IgD-negative memory B cell (primary cell): ENCODE measurements at regions not wholly inside any gene's neighbourhood (a gene's known extent, or its start where the extent isn't known, plus 50 kb on each side); places are given as distances from the start of the nearest gene placed in this dataset.
"Not testable (repeated sequence)": the region's sequence is repeated elsewhere in the genome, so short reads cannot be mapped to it uniquely, and the experiment has no call there.

Source experiments
- H3K27ac Mint-ChIP-seq, 3 donors: one replicate each; pipeline ENCODE4 v1.8.0; 2020 to 2022; ENCODE audit warnings: mild to moderate bottlenecking in 3 of 3, mixed read lengths in 3 of 3, moderate library complexity in 1 of 3
- H3K27me3 Mint-ChIP-seq: one replicate; pipeline ENCODE4 v1.8.0; 2021; ENCODE audit warnings: mixed read lengths
- H3K36me3 Mint-ChIP-seq: one replicate; pipeline ENCODE4 v1.8.0; 2020; ENCODE audit warnings: mild to moderate bottlenecking, mixed read lengths
- H3K4me1 Mint-ChIP-seq, 3 donors: one replicate each; pipeline ENCODE4 v1.8.0; 2020 to 2022; ENCODE audit warnings: mixed read lengths in 3 of 3, mild to moderate bottlenecking in 1 of 3
- H3K4me3 Mint-ChIP-seq, 4 donors: one replicate each; pipeline ENCODE4 v1.8.0; 2020 to 2022; ENCODE audit warnings: mild to moderate bottlenecking in 4 of 4, mixed read lengths in 4 of 4, moderate library complexity in 3 of 4
- H3K9me3 Mint-ChIP-seq, 3 donors: one replicate each; pipeline ENCODE4 v1.8.0; 2020 to 2021; ENCODE audit warnings: mixed read lengths in 3 of 3, mild to moderate bottlenecking in 1 of 3

GRCh38 chr4:10866666-10867065 lies 182.1 kb upstream of the CLNK start:
- peaks cover 0 to 5% (median 1%) of the 10 kb centered on the region in 3 donors for H3K9me3 Mint-ChIP-seq
- no peak overlapping the region for H3K4me3 Mint-ChIP-seq
- H3K27ac Mint-ChIP-seq, result no peak overlapping the region
- no peaks in the 10 kb centered on the region for H3K4me1 Mint-ChIP-seq
- no peaks in the 10 kb centered on the region for H3K27me3 Mint-ChIP-seq
- H3K36me3 Mint-ChIP-seq, result peaks cover 2% of the 10 kb centered on the region

- peaks cover 2% of the 10 kb centered on the region for H3K36me3 Mint-ChIP-seq
- H3K27me3 Mint-ChIP-seq, result no peaks in the 10 kb centered on the region
- no peaks in the 10 kb centered on the region for H3K4me1 Mint-ChIP-seq
- peaks cover 2 to 16% (median 11%) of the 10 kb centered on the region in 3 donors for H3K9me3 Mint-ChIP-seq
- no peak overlapping the region for H3K4me3 Mint-ChIP-seq
- no peak overlapping the region for H3K27ac Mint-ChIP-seq
Measured at GRCh38 chr4:10861036-10861435, 176.5 kb upstream of the CLNK start.

- H3K4me3 Mint-ChIP-seq, result no peak overlapping the region
- no peaks in the 10 kb centered on the region for H3K36me3 Mint-ChIP-seq
- no peaks in the 10 kb centered on the region for H3K4me1 Mint-ChIP-seq
- peaks cover 4 to 16% (median 12%) of the 10 kb centered on the region in 3 donors for H3K9me3 Mint-ChIP-seq
- H3K27ac Mint-ChIP-seq, result no peak overlapping the region
- no peaks in the 10 kb centered on the region for H3K27me3 Mint-ChIP-seq
Measured at GRCh38 chr4:10856271-10856782, 171.8 kb upstream of the CLNK start.

GRCh38 chr4:10853196-10853595 lies 168.6 kb upstream of the CLNK start:
- no peaks in the 10 kb centered on the region for H3K36me3 Mint-ChIP-seq
- H3K27ac Mint-ChIP-seq, result no peak overlapping the region
- H3K4me3 Mint-ChIP-seq, result no peak overlapping the region
- peaks cover 2 to 10% (median 6%) of the 10 kb centered on the region in 3 donors for H3K9me3 Mint-ChIP-seq
- H3K4me1 Mint-ChIP-seq, result no peaks in the 10 kb centered on the region
- no peaks in the 10 kb centered on the region for H3K27me3 Mint-ChIP-seq

- no peaks in the 10 kb centered on the region for H3K36me3 Mint-ChIP-seq
- H3K4me1 Mint-ChIP-seq, result no peaks in the 10 kb centered on the region
- H3K27me3 Mint-ChIP-seq, result no peaks in the 10 kb centered on the region
- no peak overlapping the region for H3K27ac Mint-ChIP-seq
- peaks cover 0 to 2% (median 1%) of the 10 kb centered on the region in 3 donors for H3K9me3 Mint-ChIP-seq
- H3K4me3 Mint-ChIP-seq, result no peak overlapping the region
Measured at GRCh38 chr4:10841697-10842096, 157.1 kb upstream of the CLNK start.

- Mint-ChIP-seq H3K36me3 (peaks cover 3% of the 10 kb centered on the region), H3K27ac (no peak overlapping the region), H3K27me3 (no peaks in the 10 kb centered on the region), H3K4me3 (no peak overlapping the region), H3K4me1 (peaks cover 5 to 9% (median 6%) of the 10 kb centered on the region in 3 donors), H3K9me3 (no peaks in the 10 kb centered on the region)
Measured at GRCh38 chr4:10837151-10837550, 152.6 kb upstream of the CLNK start.

GRCh38 chr4:10832806-10833628 lies 148.4 kb upstream of the CLNK start:
- Mint-ChIP-seq H3K36me3 (peaks cover 4% of the 10 kb centered on the region), H3K27ac (no peak overlapping the region), H3K4me3 (peak overlapping the region in 2 of 4 donors; percentile 37 to 73), H3K9me3 (peaks cover 0 to 3% (median 2%) of the 10 kb centered on the region in 3 donors), H3K27me3 (no peaks in the 10 kb centered on the region), H3K4me1 (peaks cover 5 to 12% (median 9%) of the 10 kb centered on the region in 3 donors)

- Mint-ChIP-seq H3K4me1 (peaks cover 5 to 12% (median 9%) of the 10 kb centered on the region in 3 donors), H3K27ac (no peak overlapping the region), H3K4me3 (no peak overlapping the region), H3K9me3 (peaks cover 0 to 3% (median 2%) of the 10 kb centered on the region in 3 donors), H3K27me3 (no peaks in the 10 kb centered on the region), H3K36me3 (peaks cover 4% of the 10 kb centered on the region)
Measured at GRCh38 chr4:10831727-10832408, 147.3 kb upstream of the CLNK start.

GRCh38 chr4:10828918-10829538 lies 144.5 kb upstream of the CLNK start:
- peaks cover 5 to 12% (median 8%) of the 10 kb centered on the region in 3 donors for H3K4me1 Mint-ChIP-seq
- not testable (repeated sequence) for H3K36me3 Mint-ChIP-seq, H3K27me3 Mint-ChIP-seq, H3K27ac Mint-ChIP-seq, H3K9me3 Mint-ChIP-seq
- H3K4me3 Mint-ChIP-seq, result peak overlapping the region in 1 of 4 donors; percentile 30

GRCh38 chr4:10821826-10822225 lies 137.3 kb upstream of the CLNK start:
- Mint-ChIP-seq H3K36me3 (no peaks in the 10 kb centered on the region), H3K27me3 (no peaks in the 10 kb centered on the region), H3K4me1 (peaks cover 0 to 4% (median 0%) of the 10 kb centered on the region in 3 donors), H3K4me3 (no peak overlapping the region), H3K9me3 (no peaks in the 10 kb centered on the region), H3K27ac (no peak overlapping the region)

- no peak overlapping the region for H3K27ac Mint-ChIP-seq
- H3K4me1 Mint-ChIP-seq, result peaks cover 0 to 2% (median under 1%) of the 10 kb centered on the region in 3 donors
- no peak overlapping the region for H3K4me3 Mint-ChIP-seq
Measured at GRCh38 chr4:10816571-10816970, 132.0 kb upstream of the CLNK start.

GRCh38 chr4:10811991-10812390 lies 127.4 kb upstream of the CLNK start:
- Mint-ChIP-seq H3K4me3 (no peak overlapping the region), H3K27ac (no peak overlapping the region), H3K9me3 (peaks cover 2 to 21% (median 8%) of the 10 kb centered on the region in 3 donors), H3K36me3 (peaks cover 2% of the 10 kb centered on the region), H3K4me1 (peaks cover 0 to 3% (median 2%) of the 10 kb centered on the region in 3 donors), H3K27me3 (no peaks in the 10 kb centered on the region)

More at GRCh38 chr4:10816571-10816970, 132.0 kb upstream of the CLNK start:
- Mint-ChIP-seq H3K27me3 (no peaks in the 10 kb centered on the region), H3K36me3 (no peaks in the 10 kb centered on the region), H3K9me3 (peaks cover 0 to 16% (median 5%) of the 10 kb centered on the region in 3 donors)

- H3K9me3 Mint-ChIP-seq, result peaks cover 2 to 21% (median 8%) of the 10 kb centered on the region in 3 donors
- H3K36me3 Mint-ChIP-seq, result peaks cover 2% of the 10 kb centered on the region
- no peaks in the 10 kb centered on the region for H3K27me3 Mint-ChIP-seq
- H3K4me1 Mint-ChIP-seq, result peaks cover 0 to 6% (median 5%) of the 10 kb centered on the region in 3 donors
- no peak overlapping the region for H3K27ac Mint-ChIP-seq
- no peak overlapping the region for H3K4me3 Mint-ChIP-seq
Measured at GRCh38 chr4:10810411-10810810, 125.8 kb upstream of the CLNK start.

GRCh38 chr4:10809905-10810304 lies 125.3 kb upstream of the CLNK start:
- H3K4me3 Mint-ChIP-seq, result no peak overlapping the region

GRCh38 chr4:10808591-10808990 lies 124.0 kb upstream of the CLNK start:
- Mint-ChIP-seq H3K36me3 (peaks cover 2% of the 10 kb centered on the region), H3K4me3 (no peak overlapping the region), H3K27me3 (no peaks in the 10 kb centered on the region), H3K4me1 (peaks cover 0 to 14% (median 6%) of the 10 kb centered on the region in 3 donors), H3K9me3 (peaks cover 2 to 13% (median 6%) of the 10 kb centered on the region in 3 donors), H3K27ac (no peak overlapping the region)

More at GRCh38 chr4:10809905-10810304, 125.3 kb upstream of the CLNK start:
- H3K27ac Mint-ChIP-seq, result no peak overlapping the region
- no peaks in the 10 kb centered on the region for H3K27me3 Mint-ChIP-seq
- H3K4me1 Mint-ChIP-seq, result peaks cover 0 to 8% (median 6%) of the 10 kb centered on the region in 3 donors
- H3K36me3 Mint-ChIP-seq, result peaks cover 2% of the 10 kb centered on the region
- H3K9me3 Mint-ChIP-seq, result peaks cover 2 to 21% (median 8%) of the 10 kb centered on the region in 3 donors
